ENCODE measurements at regions not wholly inside any gene's neighbourhood (a gene's known extent, or its start where the extent isn't known, plus 50 kb on each side); places are given as distances from the start of the nearest gene placed in this dataset.

DNA sequence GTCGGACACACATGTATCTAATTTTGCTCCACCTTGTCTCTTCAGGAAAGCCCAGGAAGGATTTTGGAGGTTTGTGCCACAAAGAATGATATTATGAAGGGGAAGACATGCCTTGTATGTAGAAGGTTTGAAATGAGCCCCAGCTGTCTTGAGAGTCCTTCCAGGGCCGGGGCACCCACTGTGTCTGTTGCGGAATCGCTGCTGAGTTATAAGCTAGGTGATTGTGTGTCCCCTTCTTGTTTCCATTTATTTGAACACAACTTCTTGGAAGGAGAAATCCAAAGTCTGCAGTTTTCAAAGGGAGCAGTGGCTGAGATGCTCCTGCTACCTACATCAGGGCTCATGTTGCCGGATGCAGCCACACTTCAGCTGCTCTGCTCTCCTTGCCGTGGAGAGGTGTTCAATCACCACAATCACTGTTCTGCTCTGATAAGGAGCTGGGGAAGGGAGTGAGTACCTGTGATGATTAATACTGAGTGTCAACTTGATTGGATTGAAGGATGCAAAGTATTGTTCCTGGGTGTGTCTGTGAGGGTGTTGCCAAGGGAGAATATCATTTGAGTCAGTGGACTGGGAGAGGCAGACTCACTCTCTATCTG is 828.6 kb downstream of the QKI start:
- Histone ChIP-seq H3K9me3 (replicated peaks) (no peaks in the 10 kb centered on the region), H3K4me1 (no peaks in the 10 kb centered on the region), H3K4me3 (no peak overlapping the region), H3K27me3 (no peaks in the 10 kb centered on the region; the same call in none of the 2 replicates), H3K36me3 (no peaks in the 10 kb centered on the region), H3K27ac (no peak overlapping the region)
- DNase-seq: no peak

DNA sequence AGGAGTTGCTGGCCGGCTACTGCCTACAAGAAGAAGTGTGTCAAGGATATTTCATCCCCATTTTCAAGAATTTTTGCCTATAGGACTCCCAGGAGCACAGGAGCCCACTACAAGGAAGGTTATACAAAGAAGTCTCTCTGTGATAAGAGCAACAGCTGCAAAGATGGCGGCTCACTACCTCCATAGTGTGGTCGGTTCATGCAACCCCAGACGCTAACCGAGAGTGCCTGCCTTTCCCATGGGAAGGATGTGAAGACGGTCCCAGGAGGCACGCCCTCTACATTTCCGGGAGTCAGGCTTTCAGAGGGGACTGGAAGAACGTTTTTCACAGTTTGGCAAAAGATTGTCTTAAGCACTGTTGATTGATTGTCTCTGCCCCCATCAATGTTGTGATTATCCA is 816.3 kb downstream of the QKI start:
- DNase-seq: peak; percentile 58 to 70
- no peaks in the 10 kb centered on the region for H3K4me1 ChIP-seq
- H3K4me3 ChIP-seq: no peak overlapping the region
- no peaks in the 10 kb centered on the region for H3K9me3 ChIP-seq (replicated peaks)
- no peak overlapping the region for H3K27ac ChIP-seq
- no peaks in the 10 kb centered on the region for H3K27me3 ChIP-seq
- no peaks in the 10 kb centered on the region for H3K36me3 ChIP-seq

DNA sequence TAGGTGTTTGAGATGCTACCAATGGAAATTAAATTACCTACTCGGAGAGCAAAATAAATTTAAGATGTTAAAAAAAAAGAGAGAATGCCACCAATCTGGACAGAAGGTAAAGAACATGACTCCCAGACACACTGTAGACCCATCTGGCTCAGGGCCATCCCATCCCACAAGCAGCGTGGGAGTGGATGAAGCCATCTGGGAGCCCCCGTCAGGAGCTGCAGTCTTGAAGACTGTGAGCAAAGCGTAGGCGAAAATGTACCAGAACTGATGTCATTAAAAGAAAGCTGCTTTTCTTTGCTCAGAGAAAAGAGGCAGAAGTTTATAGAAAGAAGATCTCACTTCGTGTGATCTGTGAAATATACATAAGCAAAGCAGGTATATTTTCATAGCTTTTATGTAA is 815.7 kb downstream of the QKI start:
- H3K36me3 ChIP-seq: no peaks in the 10 kb centered on the region
- no peak for DNase-seq

DNA sequence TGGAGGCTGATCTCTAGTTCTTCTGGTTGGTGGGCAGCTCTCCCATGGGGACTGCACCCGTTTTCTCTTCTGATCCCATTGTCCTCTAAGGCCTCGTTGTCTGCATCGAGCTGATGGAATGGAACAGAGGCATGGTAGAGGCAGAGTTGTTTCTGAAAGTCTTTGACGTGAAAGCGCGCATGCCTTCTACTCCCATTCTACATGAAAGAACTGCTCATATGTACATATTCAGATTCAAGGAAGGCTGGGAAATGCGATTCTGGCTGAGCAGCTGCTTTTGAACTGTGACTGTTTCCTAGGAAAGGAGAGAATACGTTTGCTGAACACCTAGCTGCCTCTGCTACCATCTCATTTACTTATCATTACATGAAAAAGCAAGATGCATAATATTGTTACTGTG is 815.2 kb downstream of the QKI start:
- no peaks in the 10 kb centered on the region for H3K27me3 ChIP-seq
- no peaks in the 10 kb centered on the region for H3K9me3 ChIP-seq (replicated peaks)
- H3K36me3 ChIP-seq: no peaks in the 10 kb centered on the region
- H3K4me3 ChIP-seq: no peak overlapping the region
- H3K27ac ChIP-seq: no peak overlapping the region
- DNase-seq: no peak
- H3K4me1 ChIP-seq: no peaks in the 10 kb centered on the region

More for the DNA sequence above, 815.7 kb downstream of the QKI start:
- Histone ChIP-seq H3K4me1 (no peaks in the 10 kb centered on the region), H3K4me3 (no peak overlapping the region), H3K27ac (no peak overlapping the region), H3K27me3 (no peaks in the 10 kb centered on the region), H3K9me3 (replicated peaks) (no peaks in the 10 kb centered on the region)

DNA sequence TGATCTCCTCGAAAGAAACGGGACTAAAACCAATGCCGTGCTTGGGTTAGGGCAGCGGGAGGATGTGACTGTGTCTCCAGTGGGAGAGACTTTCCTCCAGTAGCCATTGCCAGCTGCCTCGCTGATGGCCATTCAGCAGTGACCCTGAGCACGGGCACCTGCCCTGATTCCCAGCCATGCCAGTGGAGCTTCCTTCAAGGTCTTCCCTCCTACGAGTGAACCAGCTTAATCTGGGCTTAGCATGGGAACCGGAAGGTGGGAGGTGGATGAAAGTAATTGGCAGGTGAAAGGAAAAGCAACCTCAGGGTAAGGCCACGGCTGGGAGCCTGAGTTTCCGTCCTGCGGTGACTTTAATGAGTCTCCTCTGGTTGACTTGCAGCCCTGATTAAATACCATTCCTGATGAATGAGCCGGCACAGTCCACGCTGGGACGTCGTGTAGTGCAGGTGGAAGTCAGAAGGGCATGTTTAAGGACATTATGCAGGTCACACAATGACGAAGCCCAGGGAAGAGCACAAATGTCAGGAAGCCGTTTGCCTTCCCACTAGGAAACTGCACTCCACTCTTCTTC is 813.5 kb downstream of the QKI start:
- H3K9me3 ChIP-seq (replicated peaks): no peaks in the 10 kb centered on the region
- no peaks in the 10 kb centered on the region for H3K27me3 ChIP-seq
- H3K36me3 ChIP-seq: no peaks in the 10 kb centered on the region
- DNase-seq: no peak
- no peak overlapping the region for H3K27ac ChIP-seq
- no peaks in the 10 kb centered on the region for H3K4me1 ChIP-seq
- H3K4me3 ChIP-seq: no peak overlapping the region

DNA sequence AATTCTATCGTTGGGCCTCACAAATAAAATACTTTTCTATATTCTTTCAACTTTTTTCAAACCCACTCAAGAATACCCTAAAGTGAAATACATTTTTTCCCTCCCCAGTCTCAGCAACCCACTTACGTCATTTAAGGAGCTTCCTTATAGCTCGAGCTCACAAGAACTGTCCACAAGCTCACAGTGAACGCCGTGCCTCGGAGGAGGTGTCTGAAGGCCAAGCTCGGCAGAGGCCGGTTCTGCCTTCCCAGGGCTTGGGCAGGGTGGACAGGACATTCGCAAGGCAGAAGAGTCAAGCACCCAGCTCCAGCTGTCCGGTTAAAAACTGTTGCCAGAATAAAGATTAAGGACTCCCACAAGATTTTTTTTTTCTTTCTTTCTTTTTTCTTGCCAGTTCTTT is 802.3 kb downstream of the QKI start:
- Histone ChIP-seq H3K4me3 (no peak overlapping the region), H3K9me3 (replicated peaks) (no peaks in the 10 kb centered on the region), H3K4me1 (no peaks in the 10 kb centered on the region), H3K36me3 (no peaks in the 10 kb centered on the region), H3K27ac (no peak overlapping the region), H3K27me3 (no peaks in the 10 kb centered on the region)
- DNase-seq: no peak

DNA sequence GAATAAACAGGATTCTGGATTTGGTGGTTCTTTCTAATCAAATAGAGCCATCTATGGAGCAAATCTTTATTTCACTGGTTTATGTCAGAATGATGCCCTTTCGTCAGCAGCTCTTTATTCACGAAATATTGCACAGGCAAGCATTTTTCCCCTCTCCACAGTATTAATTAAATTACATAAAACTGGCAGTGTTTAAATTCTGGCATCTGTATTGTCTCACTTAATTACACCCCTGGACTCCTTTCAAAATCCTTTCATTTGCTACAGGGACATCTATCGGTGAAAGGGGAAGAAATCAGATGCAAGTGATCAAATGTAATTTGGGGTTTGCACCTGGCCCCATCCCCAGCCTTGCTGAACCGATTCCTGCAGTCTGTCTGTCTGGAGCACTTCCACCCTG is 801.9 kb downstream of the QKI start:
- no peak overlapping the region for H3K4me3 ChIP-seq
- no peaks in the 10 kb centered on the region for H3K9me3 ChIP-seq (replicated peaks)
- DNase-seq: no peak
- no peaks in the 10 kb centered on the region for H3K36me3 ChIP-seq
- H3K27me3 ChIP-seq: no peaks in the 10 kb centered on the region
- H3K4me1 ChIP-seq: no peaks in the 10 kb centered on the region
- no peak overlapping the region for H3K27ac ChIP-seq

DNA sequence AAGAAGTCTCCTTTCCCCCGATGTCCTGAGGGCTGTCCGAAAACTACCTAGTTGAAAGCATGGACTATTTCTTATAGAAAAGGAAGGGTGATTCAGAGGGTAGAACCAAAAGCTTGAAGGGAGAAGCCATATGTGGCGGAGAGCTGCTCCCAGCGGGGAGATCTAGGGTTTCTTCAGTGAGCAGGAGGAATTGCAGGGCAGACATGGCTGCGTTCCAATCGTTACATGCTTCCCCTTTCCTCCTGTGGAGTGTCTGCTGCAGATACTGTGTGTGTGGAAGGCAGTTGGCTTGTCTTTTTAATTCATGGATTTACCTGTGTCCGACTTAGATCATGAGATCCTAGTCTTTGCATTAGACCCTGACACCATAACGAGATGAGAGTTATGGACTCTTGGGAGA is 799.5 kb downstream of the QKI start:
- no peak overlapping the region for H3K27ac ChIP-seq
- H3K27me3 ChIP-seq: no peaks in the 10 kb centered on the region
- no peaks in the 10 kb centered on the region for H3K4me1 ChIP-seq
- no peak overlapping the region for H3K4me3 ChIP-seq
- H3K36me3 ChIP-seq: no peaks in the 10 kb centered on the region
- H3K9me3 ChIP-seq (replicated peaks): no peaks in the 10 kb centered on the region
- DNase-seq: peak in 1 of 2 experiments; percentile 39

DNA sequence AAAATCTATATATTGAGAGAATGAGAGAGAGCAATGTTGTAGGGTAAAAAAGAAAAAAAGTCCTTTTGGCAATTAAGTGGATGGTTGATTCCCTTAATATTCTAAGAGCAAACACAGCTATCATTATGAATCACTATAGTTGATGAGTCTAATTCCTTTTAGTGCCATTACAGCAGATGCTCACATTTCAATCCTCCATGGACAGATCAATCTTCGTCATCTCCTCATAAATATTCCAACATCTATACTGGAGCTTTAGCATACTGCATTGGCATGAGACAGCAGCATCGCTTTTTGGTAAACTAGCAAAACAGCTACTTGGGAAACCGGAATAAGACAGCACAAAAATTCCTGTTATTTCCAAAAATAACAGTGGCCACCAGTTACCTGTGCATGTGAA is 796.7 kb downstream of the QKI start:
- peaks cover 5% of the 10 kb centered on the region; the same call in 1 of the 2 replicates for H3K4me1 ChIP-seq
- no peaks in the 10 kb centered on the region for H3K9me3 ChIP-seq (replicated peaks)
- no peaks in the 10 kb centered on the region for H3K36me3 ChIP-seq
- no peak for DNase-seq
- no peak overlapping the region for H3K27ac ChIP-seq
- H3K27me3 ChIP-seq: no peaks in the 10 kb centered on the region
- no peak overlapping the region for H3K4me3 ChIP-seq

DNA sequence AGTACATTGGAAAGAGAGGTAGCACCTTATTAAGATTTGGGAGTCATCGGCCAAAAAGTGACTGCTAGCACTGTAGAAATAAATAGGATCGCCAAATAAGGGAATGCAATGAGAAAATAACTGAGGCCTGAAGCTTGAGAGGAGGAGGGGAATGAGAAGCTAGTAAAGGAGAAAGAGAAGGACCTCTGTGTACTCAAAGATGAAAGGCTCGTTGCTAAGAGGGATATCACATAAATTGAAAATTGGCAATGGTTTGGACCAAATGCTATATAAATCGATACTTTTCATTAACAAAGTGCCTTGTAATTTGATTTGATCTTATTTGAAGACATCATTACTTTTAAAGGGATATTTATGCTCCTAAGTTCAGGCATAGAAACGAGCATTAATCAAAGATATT is 796.3 kb downstream of the QKI start:
- H3K27ac ChIP-seq: no peak overlapping the region
- H3K4me3 ChIP-seq: no peak overlapping the region
- no peaks in the 10 kb centered on the region for H3K27me3 ChIP-seq
- H3K4me1 ChIP-seq: peaks cover 5% of the 10 kb centered on the region; the same call in 1 of the 2 replicates
- no peaks in the 10 kb centered on the region for H3K9me3 ChIP-seq (replicated peaks)
- DNase-seq: no peak
- H3K36me3 ChIP-seq: no peaks in the 10 kb centered on the region

DNA sequence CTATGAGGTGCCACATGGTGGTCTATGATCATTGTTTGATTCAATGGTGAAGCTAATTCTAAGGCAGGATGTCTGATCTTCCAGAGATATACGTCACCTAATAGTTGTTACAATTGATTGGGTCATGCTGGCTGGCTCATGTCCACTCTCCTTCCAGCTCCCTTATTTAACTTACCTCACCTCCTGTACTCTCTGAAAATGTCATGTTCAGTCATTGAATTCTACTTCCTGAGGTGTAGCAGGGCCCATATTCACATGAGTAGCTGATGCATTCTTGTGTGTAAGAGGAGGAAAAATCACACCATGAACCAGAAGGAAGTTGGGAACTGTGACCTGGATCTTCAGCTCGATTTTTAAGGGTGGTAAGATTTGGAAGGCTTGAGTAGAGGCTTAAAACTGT is 795.8 kb downstream of the QKI start:
- no peak overlapping the region for H3K27ac ChIP-seq
- H3K9me3 ChIP-seq (replicated peaks): no peaks in the 10 kb centered on the region
- H3K27me3 ChIP-seq: no peaks in the 10 kb centered on the region
- no peak overlapping the region for H3K4me3 ChIP-seq
- DNase-seq: no peak
- H3K4me1 ChIP-seq: peaks cover 5% of the 10 kb centered on the region; the same call in 1 of the 2 replicates
- H3K36me3 ChIP-seq: no peaks in the 10 kb centered on the region

DNA sequence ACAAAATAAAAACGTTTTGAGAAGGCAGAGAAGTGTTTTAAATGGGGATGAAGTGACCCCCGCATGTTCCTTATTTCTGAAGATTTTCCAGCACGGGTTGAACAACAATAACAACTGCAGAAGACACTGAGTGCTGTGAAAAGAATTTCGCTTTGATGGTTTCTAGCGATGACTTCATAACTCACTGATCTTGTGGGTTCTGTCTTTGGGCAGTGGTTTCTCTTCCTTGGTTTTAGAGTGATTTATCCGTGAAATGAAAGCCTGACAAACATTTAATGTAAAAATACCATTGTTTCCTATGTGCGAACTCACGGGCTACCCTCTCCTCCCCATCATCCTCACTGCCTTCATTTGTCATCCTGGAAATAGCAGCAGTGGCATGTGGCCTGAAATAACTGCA is 793.9 kb downstream of the QKI start:
- H3K4me1 ChIP-seq: peaks cover 5% of the 10 kb centered on the region; the same call in 1 of the 2 replicates
- no peak overlapping the region for H3K27ac ChIP-seq
- H3K4me3 ChIP-seq: no peak overlapping the region
- DNase-seq: peak in 1 of 2 experiments; percentile 45
- no peaks in the 10 kb centered on the region for H3K9me3 ChIP-seq (replicated peaks)
- no peaks in the 10 kb centered on the region for H3K36me3 ChIP-seq
- no peaks in the 10 kb centered on the region for H3K27me3 ChIP-seq

DNA sequence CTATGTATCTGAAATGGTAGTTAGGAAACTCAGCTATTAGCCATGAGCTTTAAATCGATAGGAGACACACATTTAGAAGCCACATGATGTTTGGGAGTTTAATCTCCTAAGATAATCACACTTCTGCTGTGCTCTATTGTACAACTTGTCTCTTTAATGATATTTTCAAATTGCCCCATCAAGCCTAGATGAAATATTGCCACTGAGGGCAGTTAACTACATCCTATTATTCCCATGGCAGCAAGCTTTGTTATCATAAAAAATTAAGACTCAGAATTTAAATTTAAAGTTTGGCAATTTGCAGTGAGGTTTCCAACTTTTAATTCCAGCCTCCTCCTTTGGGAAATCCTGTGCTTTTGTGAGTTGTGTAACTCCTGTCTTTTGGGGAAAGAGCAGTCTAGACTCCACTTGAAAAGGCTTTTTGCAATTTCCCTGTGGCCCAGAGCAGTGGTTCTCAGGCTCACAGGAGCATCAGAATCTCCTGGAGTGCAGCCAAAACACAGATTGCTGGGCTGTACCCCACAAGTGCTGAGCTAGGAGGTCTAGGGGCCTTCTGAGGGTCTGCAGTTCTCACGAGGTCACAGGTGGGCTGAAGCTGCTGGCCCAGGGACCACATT is 792.4 kb downstream of the QKI start:
- peaks cover 5% of the 10 kb centered on the region; the same call in 1 of the 2 replicates for H3K4me1 ChIP-seq
- no peak overlapping the region for H3K27ac ChIP-seq
- H3K27me3 ChIP-seq: no peaks in the 10 kb centered on the region
- DNase-seq: no peak
- H3K4me3 ChIP-seq: no peak overlapping the region
- no peaks in the 10 kb centered on the region for H3K36me3 ChIP-seq
- H3K9me3 ChIP-seq (replicated peaks): no peaks in the 10 kb centered on the region

DNA sequence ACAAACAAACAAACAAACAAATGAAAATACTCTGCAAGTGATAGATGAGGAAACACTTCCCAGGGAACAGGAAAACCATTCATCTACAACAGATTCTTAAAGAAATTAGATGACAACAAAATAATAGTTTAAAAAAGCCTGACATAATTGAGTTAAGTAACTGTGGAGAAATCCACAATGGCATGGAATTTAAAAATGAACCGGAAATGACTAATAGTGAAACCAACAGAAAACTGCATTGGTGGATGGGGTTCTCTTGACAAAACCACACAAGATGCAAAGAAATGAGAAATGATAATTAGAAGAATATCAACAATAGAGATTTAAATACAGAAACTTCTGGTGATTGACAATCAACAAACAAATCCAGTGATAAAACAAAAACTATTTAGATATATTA is 785.6 kb downstream of the QKI start:
- peak in 1 of 2 experiments; percentile 34 for DNase-seq

DNA sequence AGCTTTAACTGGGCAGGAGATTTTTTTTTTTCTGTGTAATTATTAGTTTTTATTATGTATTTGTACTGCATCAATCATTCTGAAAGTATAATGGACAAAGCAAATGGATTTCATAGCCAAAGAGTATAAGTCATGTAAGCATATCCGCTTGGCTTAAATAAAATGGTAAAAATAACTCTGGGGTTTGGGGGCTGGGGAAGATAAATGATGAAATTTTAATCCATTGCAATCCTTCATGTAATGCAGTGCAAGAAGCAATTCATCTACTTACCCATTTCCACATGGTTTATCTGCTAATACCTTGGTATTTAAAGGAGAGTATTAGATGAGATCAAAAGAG is 781.4 kb downstream of the QKI start:
- H3K4me1 ChIP-seq: peaks cover 12% of the 10 kb centered on the region
- H3K27ac ChIP-seq: no peak overlapping the region
- H3K27me3 ChIP-seq: no peaks in the 10 kb centered on the region
- no peak overlapping the region for H3K4me3 ChIP-seq
- DNase-seq: no peak
- H3K36me3 ChIP-seq: no peaks in the 10 kb centered on the region
- H3K9me3 ChIP-seq (replicated peaks): no peaks in the 10 kb centered on the region

More for the DNA sequence above, 785.6 kb downstream of the QKI start:
- Histone ChIP-seq H3K4me1 (peaks cover 9% of the 10 kb centered on the region), H3K36me3 (no peaks in the 10 kb centered on the region), H3K9me3 (replicated peaks) (no peaks in the 10 kb centered on the region), H3K27ac (no peak overlapping the region; the same call in 1 of the 2 replicates), H3K27me3 (no peaks in the 10 kb centered on the region), H3K4me3 (no peak overlapping the region)
